ENCODE measurements at regions not wholly inside any gene's neighbourhood (a gene's known extent, or its start where the extent isn't known, plus 50 kb on each side); places are given as distances from the start of the nearest gene placed in this dataset.

- TF ChIP-seq, protein P1, sequence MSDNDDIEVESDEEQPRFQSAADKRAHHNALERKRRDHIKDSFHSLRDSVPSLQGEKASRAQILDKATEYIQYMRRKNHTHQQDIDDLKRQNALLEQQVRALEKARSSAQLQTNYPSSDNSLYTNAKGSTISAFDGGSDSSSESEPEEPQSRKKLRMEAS (IDR thresholded peaks at IDR 0.05; ENCODE audit: low read depth, low read length), result no peak
- TF ChIP-seq, protein P2, sequence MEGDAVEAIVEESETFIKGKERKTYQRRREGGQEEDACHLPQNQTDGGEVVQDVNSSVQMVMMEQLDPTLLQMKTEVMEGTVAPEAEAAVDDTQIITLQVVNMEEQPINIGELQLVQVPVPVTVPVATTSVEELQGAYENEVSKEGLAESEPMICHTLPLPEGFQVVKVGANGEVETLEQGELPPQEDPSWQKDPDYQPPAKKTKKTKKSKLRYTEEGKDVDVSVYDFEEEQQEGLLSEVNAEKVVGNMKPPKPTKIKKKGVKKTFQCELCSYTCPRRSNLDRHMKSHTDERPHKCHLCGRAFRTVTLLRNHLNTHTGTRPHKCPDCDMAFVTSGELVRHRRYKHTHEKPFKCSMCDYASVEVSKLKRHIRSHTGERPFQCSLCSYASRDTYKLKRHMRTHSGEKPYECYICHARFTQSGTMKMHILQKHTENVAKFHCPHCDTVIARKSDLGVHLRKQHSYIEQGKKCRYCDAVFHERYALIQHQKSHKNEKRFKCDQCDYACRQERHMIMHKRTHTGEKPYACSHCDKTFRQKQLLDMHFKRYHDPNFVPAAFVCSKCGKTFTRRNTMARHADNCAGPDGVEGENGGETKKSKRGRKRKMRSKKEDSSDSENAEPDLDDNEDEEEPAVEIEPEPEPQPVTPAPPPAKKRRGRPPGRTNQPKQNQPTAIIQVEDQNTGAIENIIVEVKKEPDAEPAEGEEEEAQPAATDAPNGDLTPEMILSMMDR (IDR thresholded peaks at IDR 0.05; ENCODE audit: low read depth, low read length), result no peak
Observed at GRCh38 chr13:86601351-86601750, 802.1 kb upstream of the SLITRK6 start.
